ENCODE measurements at regions not wholly inside any gene's neighbourhood (a gene's known extent, or its start where the extent isn't known, plus 50 kb on each side); places are given as distances from the start of the nearest gene placed in this dataset.

DNA sequence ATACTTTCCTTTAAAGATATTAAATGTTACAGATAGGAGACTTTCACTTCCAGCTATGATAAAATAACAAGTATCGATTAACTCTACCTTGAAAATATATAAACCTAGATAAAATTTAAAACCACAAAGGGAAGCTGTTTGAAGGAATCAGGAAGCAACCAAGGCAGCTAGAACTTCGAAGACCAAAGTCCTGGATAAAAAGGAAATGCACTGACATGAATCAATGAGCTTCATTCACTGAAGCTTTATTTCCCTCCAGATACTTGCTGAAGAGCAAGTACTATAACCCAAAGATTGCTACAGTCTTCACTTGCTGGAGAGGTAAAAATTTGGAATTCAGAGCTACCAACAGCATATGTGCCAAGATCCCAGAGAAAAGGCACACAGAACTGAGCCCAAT, 144.1 kb downstream of the PIK3R1 start:
- Histone ChIP-seq H4K20me1 (ENCODE audit: insufficient read depth) (no peaks in the 10 kb centered on the region), H3K79me2 (ENCODE audit: insufficient read depth, low read length) (no peaks in the 10 kb centered on the region), H3K9me3 (ENCODE audit: control insufficient read depth in 1 of 2, insufficient read depth in 1 of 2, low read depth in 1 of 2, low read length in 2 of 2) (no peaks in the 10 kb centered on the region), H3K27me3 (ENCODE audit: insufficient read depth, low read length) (no peaks in the 10 kb centered on the region), H3K27ac (ENCODE audit: low read depth, low read length) (no peak overlapping the region), H2AFZ (ENCODE audit: low read depth, low read length, poor library complexity, severe bottlenecking) (no peak overlapping the region), H3K36me3 (ENCODE audit: control insufficient read depth in 1 of 2, insufficient read depth in 2 of 2, low read length in 2 of 2) (no peaks in the 10 kb centered on the region), H3K9me2 (ENCODE audit: insufficient read depth) (no peaks in the 10 kb centered on the region), H3K4me2 (ENCODE audit: low read length) (no peak overlapping the region), H3K4me1 (ENCODE audit: control insufficient read depth in 1 of 2, insufficient read depth in 2 of 2, low read length in 2 of 2) (no peaks in the 10 kb centered on the region), H3K9ac (ENCODE audit: low read length) (no peak overlapping the region), H3K4me3 (replicated peaks in 1 of 2; ENCODE audit: low read depth in 1 of 2, low read length in 2 of 2) (no peak overlapping the region)
- ATAC-seq: no peak
- TF ChIP-seq SIN3A (IDR thresholded peaks at IDR 0.05; ENCODE audit: low read depth) (no peak), TCF7L2 (IDR thresholded peaks at IDR 0.05; ENCODE audit: borderline replicate concordance, extremely low read depth, insufficient read depth, insufficient read length) (no peak), REST (IDR thresholded peaks at IDR 0.05; ENCODE audit: low read depth) (no peak), SRF (IDR thresholded peaks at IDR 0.05; ENCODE audit: low read depth) (no peak), CEBPB (IDR thresholded peaks at IDR 0.05; ENCODE audit: low read depth) (no peak), ELF1 (IDR thresholded peaks at IDR 0.05; ENCODE audit: borderline replicate concordance, low read depth) (no peak), YY1 (IDR thresholded peaks at IDR 0.05; ENCODE audit: extremely low read depth, insufficient replicate concordance, low read depth, low read length) (no peak), RAD21 (IDR thresholded peaks at IDR 0.05; ENCODE audit: low read depth) (no peak), ZNF274 (IDR thresholded peaks at IDR 0.05; ENCODE audit: low read depth, low read length) (no peak), SP1 (IDR thresholded peaks at IDR 0.05; ENCODE audit: low read depth) (no peak), EZH2 (IDR thresholded peaks at IDR 0.05) (no peak), EZH2phosphoT487 (IDR thresholded peaks at IDR 0.05; ENCODE audit: borderline replicate concordance) (no peak)
- TF ChIP-seq, protein P1, sequence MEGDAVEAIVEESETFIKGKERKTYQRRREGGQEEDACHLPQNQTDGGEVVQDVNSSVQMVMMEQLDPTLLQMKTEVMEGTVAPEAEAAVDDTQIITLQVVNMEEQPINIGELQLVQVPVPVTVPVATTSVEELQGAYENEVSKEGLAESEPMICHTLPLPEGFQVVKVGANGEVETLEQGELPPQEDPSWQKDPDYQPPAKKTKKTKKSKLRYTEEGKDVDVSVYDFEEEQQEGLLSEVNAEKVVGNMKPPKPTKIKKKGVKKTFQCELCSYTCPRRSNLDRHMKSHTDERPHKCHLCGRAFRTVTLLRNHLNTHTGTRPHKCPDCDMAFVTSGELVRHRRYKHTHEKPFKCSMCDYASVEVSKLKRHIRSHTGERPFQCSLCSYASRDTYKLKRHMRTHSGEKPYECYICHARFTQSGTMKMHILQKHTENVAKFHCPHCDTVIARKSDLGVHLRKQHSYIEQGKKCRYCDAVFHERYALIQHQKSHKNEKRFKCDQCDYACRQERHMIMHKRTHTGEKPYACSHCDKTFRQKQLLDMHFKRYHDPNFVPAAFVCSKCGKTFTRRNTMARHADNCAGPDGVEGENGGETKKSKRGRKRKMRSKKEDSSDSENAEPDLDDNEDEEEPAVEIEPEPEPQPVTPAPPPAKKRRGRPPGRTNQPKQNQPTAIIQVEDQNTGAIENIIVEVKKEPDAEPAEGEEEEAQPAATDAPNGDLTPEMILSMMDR (IDR thresholded peaks at IDR 0.05 in 2 of 3, conservative IDR thresholded peaks at IDR 0.05 in 1 of 3; ENCODE audit: borderline replicate concordance in 1 of 3, insufficient read depth in 1 of 3, low read depth in 2 of 3, low read length in 2 of 3): no peak
- CTCF ChIA-PET: no interaction called here
- DNase-seq (ENCODE audit: low read depth, low spot score): no peak
- intact Hi-C loops (cut with micrococcal nuclease): no loop called here
- RAD21 ChIA-PET (ENCODE audit: low non-redundant PET in 1 of 2, low total read pairs in 2 of 2, uncharacterized antibody in 2 of 2, unreplicated experiment in 2 of 2): no interaction called here
- POLR2A ChIA-PET: no interaction called here
- BruUV-seq (replicated peaks): no TSS peak

Measured in HCT116 (cell line).